HAP-1 (cell line): ENCODE measurements at regions not wholly inside any gene's neighbourhood (a gene's known extent, or its start where the extent isn't known, plus 50 kb on each side); places are given as distances from the start of the nearest gene placed in this dataset.

ENCODE experiments used
- DNase-seq, 2 experiments: peaks; one replicate each; pipeline ENCODE4 v3.0.0-alpha.2; 2016 to 2020; ENCODE audit warnings: low spot score in 2 of 2
- H3K27me3 ChIP-seq: fragments of 250-450 bp; sonication (Bioruptor Pico); 2 replicates; pipeline ENCODE4 v1.5.1; 2020; ENCODE audit warnings: low read depth, mild to moderate bottlenecking, moderate library complexity
- H3K36me3 ChIP-seq: fragments of 250-450 bp; sonication (Bioruptor Pico); replicated peaks from 2 replicates; pipeline ENCODE4 v1.5.1; 2020; ENCODE audit warnings: mild to moderate bottlenecking
- H3K4me1 ChIP-seq: fragments of 250-450 bp; sonication (Bioruptor Pico); 2 replicates; pipeline ENCODE4 v1.5.1; 2020; ENCODE audit warnings: mild to moderate bottlenecking
- H3K4me3 ChIP-seq: fragments of 250-450 bp; sonication (Bioruptor Pico); 2 replicates; pipeline ENCODE4 v1.5.1; 2020; ENCODE audit warnings: mild to moderate bottlenecking, moderate library complexity
- H3K9me3 ChIP-seq: fragments of 250-450 bp; sonication (Bioruptor Pico); 2 replicates; pipeline ENCODE4 v1.5.1; 2020; ENCODE audit warnings: mild to moderate bottlenecking, moderate library complexity
- in situ Hi-C: fragments of 300-500 bp; cut with MboI; formaldehyde crosslinking; loops from 3 replicates; pipeline ENCODE4 v1.14.3; 2020; ENCODE audit warnings: low sequenced_read_pairs, inconsistent platforms, mixed read lengths

GRCh38 chr4:167424341-167425256, 190.3 kb upstream of the SPOCK3 start:
- Histone ChIP-seq H3K36me3 (no peaks in the 10 kb centered on the region), H3K9me3 (no peaks in the 10 kb centered on the region), H3K27me3 (no peaks in the 10 kb centered on the region), H3K4me1 (no peaks in the 10 kb centered on the region), H3K4me3 (no peak overlapping the region)
- DNase-seq = no peak
- in situ Hi-C loops = no loop called here

- DNase-seq = no peak
- H3K9me3 ChIP-seq = no peaks in the 10 kb centered on the region
- in situ Hi-C loops = no loop called here
- no peak overlapping the region for H3K4me3 ChIP-seq
- H3K27me3 ChIP-seq = no peaks in the 10 kb centered on the region
- H3K36me3 ChIP-seq = no peaks in the 10 kb centered on the region
- no peaks in the 10 kb centered on the region for H3K4me1 ChIP-seq
These were observed 193.9 kb upstream of the SPOCK3 start for GRCh38 chr4:167428156-167428555.

GRCh38 chr4:167431371-167431770, 197.1 kb upstream of the SPOCK3 start:
- H3K4me1 ChIP-seq = no peaks in the 10 kb centered on the region
- no peaks in the 10 kb centered on the region for H3K27me3 ChIP-seq
- no peaks in the 10 kb centered on the region for H3K36me3 ChIP-seq
- no peak for DNase-seq
- H3K9me3 ChIP-seq = no peaks in the 10 kb centered on the region
- in situ Hi-C loops = no loop called here
- no peak overlapping the region for H3K4me3 ChIP-seq

- H3K9me3 ChIP-seq = no peaks in the 10 kb centered on the region
- no peaks in the 10 kb centered on the region for H3K27me3 ChIP-seq
- no peak overlapping the region for H3K4me3 ChIP-seq
- H3K36me3 ChIP-seq = no peaks in the 10 kb centered on the region
- no peak for DNase-seq
- H3K4me1 ChIP-seq = no peaks in the 10 kb centered on the region
- in situ Hi-C loops = no loop called here
These were observed 201.5 kb upstream of the SPOCK3 start for GRCh38 chr4:167435786-167436185.

GRCh38 chr4:167443841-167444240, 209.5 kb upstream of the SPOCK3 start:
- Histone ChIP-seq H3K27me3 (no peaks in the 10 kb centered on the region), H3K9me3 (no peaks in the 10 kb centered on the region), H3K4me1 (no peaks in the 10 kb centered on the region), H3K4me3 (no peak overlapping the region), H3K36me3 (no peaks in the 10 kb centered on the region)
- no peak for DNase-seq
- in situ Hi-C loops = no loop called here

- Histone ChIP-seq H3K4me1 (no peaks in the 10 kb centered on the region), H3K4me3 (no peak overlapping the region), H3K9me3 (no peaks in the 10 kb centered on the region), H3K36me3 (no peaks in the 10 kb centered on the region), H3K27me3 (no peaks in the 10 kb centered on the region)
- no peak for DNase-seq
- in situ Hi-C loops = no loop called here
These were observed 218.7 kb upstream of the SPOCK3 start for GRCh38 chr4:167452922-167453430.

- Histone ChIP-seq H3K36me3 (no peaks in the 10 kb centered on the region), H3K27me3 (no peaks in the 10 kb centered on the region), H3K4me1 (no peaks in the 10 kb centered on the region), H3K9me3 (no peaks in the 10 kb centered on the region), H3K4me3 (no peak overlapping the region)
- in situ Hi-C loops = no loop called here
- no peak for DNase-seq
These were observed 222.3 kb upstream of the SPOCK3 start for GRCh38 chr4:167456619-167457018.

GRCh38 chr4:167469436-167469835, 235.1 kb upstream of the SPOCK3 start:
- H3K36me3 ChIP-seq = no peaks in the 10 kb centered on the region
- no peaks in the 10 kb centered on the region for H3K9me3 ChIP-seq
- no peaks in the 10 kb centered on the region for H3K4me1 ChIP-seq
- no peak for DNase-seq
- H3K4me3 ChIP-seq = no peak overlapping the region
- no peaks in the 10 kb centered on the region for H3K27me3 ChIP-seq
- in situ Hi-C loops = no loop called here

GRCh38 chr4:167475951-167476350, 241.7 kb upstream of the SPOCK3 start:
- no peak for DNase-seq
- Histone ChIP-seq H3K36me3 (no peaks in the 10 kb centered on the region), H3K4me1 (no peaks in the 10 kb centered on the region), H3K4me3 (no peak overlapping the region), H3K27me3 (no peaks in the 10 kb centered on the region), H3K9me3 (no peaks in the 10 kb centered on the region)
- in situ Hi-C loops = no loop called here

GRCh38 chr4:167492007-167492406, 257.7 kb upstream of the SPOCK3 start:
- Histone ChIP-seq H3K36me3 (no peaks in the 10 kb centered on the region), H3K27me3 (no peaks in the 10 kb centered on the region), H3K4me3 (no peak overlapping the region), H3K4me1 (no peaks in the 10 kb centered on the region), H3K9me3 (no peaks in the 10 kb centered on the region)
- DNase-seq = no peak
- in situ Hi-C loops = no loop called here

- in situ Hi-C loops = no loop called here
- H3K4me1 ChIP-seq = no peaks in the 10 kb centered on the region
- no peaks in the 10 kb centered on the region for H3K36me3 ChIP-seq
- no peak overlapping the region for H3K4me3 ChIP-seq
- no peaks in the 10 kb centered on the region for H3K9me3 ChIP-seq
- no peaks in the 10 kb centered on the region for H3K27me3 ChIP-seq
- DNase-seq = no peak
These were observed 275.3 kb upstream of the SPOCK3 start for GRCh38 chr4:167509551-167509950.

- no peak for DNase-seq
- Histone ChIP-seq H3K4me3 (no peak overlapping the region), H3K4me1 (no peaks in the 10 kb centered on the region), H3K27me3 (no peaks in the 10 kb centered on the region), H3K9me3 (no peaks in the 10 kb centered on the region), H3K36me3 (no peaks in the 10 kb centered on the region)
- in situ Hi-C loops = no loop called here
These were observed 289.8 kb upstream of the SPOCK3 start for GRCh38 chr4:167524091-167524490.

- Histone ChIP-seq H3K27me3 (no peaks in the 10 kb centered on the region), H3K36me3 (no peaks in the 10 kb centered on the region), H3K4me1 (no peaks in the 10 kb centered on the region), H3K4me3 (no peak overlapping the region), H3K9me3 (no peaks in the 10 kb centered on the region)
- in situ Hi-C loops = no loop called here
- DNase-seq = no peak
These were observed 303.5 kb upstream of the SPOCK3 start for GRCh38 chr4:167537761-167538160.

GRCh38 chr4:167541286-167541685, 307.0 kb upstream of the SPOCK3 start:
- H3K4me3 ChIP-seq = no peak overlapping the region
- no peak for DNase-seq
- H3K4me1 ChIP-seq = no peaks in the 10 kb centered on the region
- no peaks in the 10 kb centered on the region for H3K36me3 ChIP-seq
- H3K27me3 ChIP-seq = no peaks in the 10 kb centered on the region
- H3K9me3 ChIP-seq = no peaks in the 10 kb centered on the region
- in situ Hi-C loops = no loop called here
